Left forelimb (tissue), 1 donor: ENCODE measurements at regions not wholly inside any gene's neighbourhood (a gene's known extent, or its start where the extent isn't known, plus 50 kb on each side); places are given as distances from the start of the nearest gene placed in this dataset.
A peak's percentile ranks its signal among the peaks of the same experiment; 100 is the strongest.

ENCODE experiments used
- DNase-seq: peaks from one replicate; pipeline ENCODE4 v3.0.0-alpha.2; 2018; ENCODE audit warnings: low spot score

- no peak for DNase-seq
These were observed 164.3 kb upstream of the TMPO start for GRCh38 chr12:98351089-98351488.

- DNase-seq, result no peak
These were observed 163.6 kb upstream of the TMPO start for GRCh38 chr12:98351784-98352183.

- no peak for DNase-seq
These were observed 163.1 kb upstream of the TMPO start for GRCh38 chr12:98352218-98352811.

- DNase-seq, result no peak
These were observed 162.6 kb upstream of the TMPO start for GRCh38 chr12:98352835-98353234.

- no peak for DNase-seq
These were observed 160.8 kb upstream of the TMPO start for GRCh38 chr12:98354520-98355035.

- no peak for DNase-seq
These were observed 160.1 kb upstream of the TMPO start for GRCh38 chr12:98355322-98355721.

GRCh38 chr12:98355933-98356332 lies 159.5 kb upstream of the TMPO start:
- no peak for DNase-seq

GRCh38 chr12:98358144-98358543 lies 157.2 kb upstream of the TMPO start:
- no peak for DNase-seq

- no peak for DNase-seq
These were observed 155.5 kb upstream of the TMPO start for GRCh38 chr12:98359856-98360255.

- DNase-seq, result no peak
These were observed 155.0 kb upstream of the TMPO start for GRCh38 chr12:98360401-98360800.

GRCh38 chr12:98369581-98369980 lies 145.8 kb upstream of the TMPO start:
- DNase-seq, result no peak

- DNase-seq, result no peak
These were observed 144.4 kb upstream of the TMPO start for GRCh38 chr12:98370976-98371375.

GRCh38 chr12:98371419-98371818 lies 144.0 kb upstream of the TMPO start:
- no peak for DNase-seq

- DNase-seq, result no peak
These were observed 142.9 kb upstream of the TMPO start for GRCh38 chr12:98372340-98373024.

GRCh38 chr12:98373025-98373554 lies 142.3 kb upstream of the TMPO start:
- DNase-seq, result no peak

- no peak for DNase-seq
These were observed 141.4 kb upstream of the TMPO start for GRCh38 chr12:98374007-98374406.

- no peak for DNase-seq
These were observed 136.3 kb upstream of the TMPO start for GRCh38 chr12:98379106-98379505.

GRCh38 chr12:98385641-98386040 lies 129.7 kb upstream of the TMPO start:
- no peak for DNase-seq

- no peak for DNase-seq
These were observed 127.9 kb upstream of the TMPO start for GRCh38 chr12:98387444-98387843.

GRCh38 chr12:98388126-98388525 lies 127.3 kb upstream of the TMPO start:
- DNase-seq, result no peak

- no peak for DNase-seq
These were observed 125.8 kb upstream of the TMPO start for GRCh38 chr12:98389593-98389992.

GRCh38 chr12:98397323-98398105 lies 117.9 kb upstream of the TMPO start:
- DNase-seq, result peak; percentile 87

- DNase-seq, result no peak
These were observed 115.9 kb upstream of the TMPO start for GRCh38 chr12:98399532-98399931.
